ENCODE measurements at regions not wholly inside any gene's neighbourhood (a gene's known extent, or its start where the extent isn't known, plus 50 kb on each side); places are given as distances from the start of the nearest gene placed in this dataset.

GRCh38 chr7:39892361-39892760 lies 57.7 kb upstream of the CDK13 start:
- TF ChIP-seq SIN3A (IDR thresholded peaks at IDR 0.05; ENCODE audit: borderline replicate concordance, insufficient read depth, low read length) (no peak), TAF1 (IDR thresholded peaks at IDR 0.05; ENCODE audit: borderline replicate concordance, insufficient read depth, low read length) (no peak)

Measured in PFSK-1 (cell line).